A549 (cell line): ENCODE measurements at regions not wholly inside any gene's neighbourhood (a gene's known extent, or its start where the extent isn't known, plus 50 kb on each side); places are given as distances from the start of the nearest gene placed in this dataset.

Experiments used
- BHLHE40 ChIP-seq: IDR thresholded peaks from 2 replicates; pipeline ENCODE4 v1.6.1; 2012; ENCODE audit warnings: low read depth, low read length, inconsistent platforms
- CBX2 ChIP-seq: fragments of 200-600 bp; sonication (generic); IDR thresholded peaks from 2 replicates; pipeline ENCODE4 v1.6.1; 2016; ENCODE audit warnings: low read depth, mild to moderate bottlenecking, borderline replicate concordance
- CHD2 ChIP-seq: fragments of 150-350 bp; IDR thresholded peaks from 2 replicates; pipeline ENCODE4 v1.6.1; 2014; ENCODE audit warnings: low read length; ENCODE audit not compliant: partially characterized antibody
- CTCF ChIP-seq: fragments of >200 bp; sonication (Bioruptor Twin); formaldehyde crosslinking; IDR thresholded peaks from 3 replicates; pipeline ENCODE4 v1.5.1; 2016
- EP300 ChIP-seq, 2 experiments: fragments of >200 bp; sonication (Bioruptor Twin); formaldehyde crosslinking; IDR thresholded peaks; 2 replicates in 1 of 2; 3 replicates in 1 of 2; pipeline ENCODE4 v1.6.1; 2016 to 2017
- FOSL2 ChIP-seq, 2 experiments: fragments of 450-650 bp in 1 of 2; fragments of >200 bp in 1 of 2; sonication (Bioruptor Twin) in 1 of 2; formaldehyde crosslinking; IDR thresholded peaks; 2 replicates each; pipeline versions ENCODE4 v1.5.0 to v1.6.1; 2016 to 2020; ENCODE audit warnings: mild to moderate bottlenecking in 1 of 2, moderate library complexity in 1 of 2
- GATA3 ChIP-seq: IDR thresholded peaks from 2 replicates; pipeline ENCODE4 v1.6.1; 2012; ENCODE audit warnings: borderline replicate concordance
- JUN ChIP-seq, 2 experiments: fragments of >200 bp; sonication (Bioruptor Twin); formaldehyde crosslinking; IDR thresholded peaks; 2 replicates in 1 of 2; 3 replicates in 1 of 2; pipeline ENCODE4 v1.6.1; 2016 to 2017
- JUNB ChIP-seq: fragments of >200 bp; sonication (Bioruptor Twin); formaldehyde crosslinking; IDR thresholded peaks from 2 replicates; pipeline ENCODE4 v1.6.1; 2016
- KDM5A ChIP-seq: fragments of 200-600 bp; sonication (generic); IDR thresholded peaks from 2 replicates; pipeline ENCODE4 v1.6.1; 2016; ENCODE audit warnings: antibody characterized with exemption, mild to moderate bottlenecking
- NPAS2 ChIP-seq: fragments of 250-450 bp; sonication (Bioruptor Pico); IDR thresholded peaks from 2 replicates; pipeline ENCODE4 v1.8.0; 2022; ENCODE audit warnings: mild to moderate bottlenecking, moderate library complexity, borderline replicate concordance
- POLR2A ChIP-seq: IDR thresholded peaks from 2 replicates; pipeline ENCODE4 v1.6.1; 2012; ENCODE audit warnings: mild to moderate bottlenecking, low read length
- RAD21 ChIP-seq, 2 experiments: fragments of >200 bp in 1 of 2; sonication (Bioruptor Twin) in 1 of 2; formaldehyde crosslinking in 1 of 2; IDR thresholded peaks in 1 of 2; conservative IDR thresholded peaks in 1 of 2; 2 replicates in 1 of 2; 3 replicates in 1 of 2; pipeline ENCODE4 v1.6.1; 2012 to 2018; ENCODE audit warnings: inconsistent platforms in 1 of 2
- USF2 ChIP-seq: fragments of 450-650 bp; IDR thresholded peaks from 2 replicates; pipeline ENCODE4 v1.6.1; 2014; ENCODE audit warnings: antibody characterized with exemption

DNA sequence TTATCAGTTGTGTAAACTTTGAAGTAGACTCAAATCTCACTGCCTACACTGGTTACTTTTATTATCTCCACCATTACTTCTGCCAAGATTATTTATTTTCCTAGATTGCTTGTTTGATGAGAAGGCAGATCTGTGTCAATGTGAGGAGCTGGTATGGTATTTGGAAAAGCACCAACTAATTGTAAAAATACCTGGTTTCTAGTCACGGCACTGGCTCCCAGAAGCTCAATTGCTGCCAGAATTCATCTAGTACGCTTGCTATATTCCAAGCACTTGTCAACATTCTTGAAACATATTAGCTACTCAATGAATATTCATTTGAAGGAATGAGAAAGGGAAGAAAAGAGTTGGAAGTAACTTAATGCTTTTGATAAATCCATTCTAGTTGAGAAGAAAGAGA, 1376.8 kb upstream of the ADGRL3 start:
- TF ChIP-seq CTCF: no peak
- TF ChIP-seq GATA3: no peak
- no peak for TF ChIP-seq POLR2A
- no peak for TF ChIP-seq EP300 (IDR thresholded peaks at IDR 0.05)
- no peak for TF ChIP-seq USF2
- TF ChIP-seq BHLHE40: no peak
- TF ChIP-seq JUNB: no peak
- TF ChIP-seq JUN (IDR thresholded peaks at IDR 0.05): no peak
- no peak for TF ChIP-seq CHD2
- TF ChIP-seq NPAS2: no peak
- TF ChIP-seq KDM5A: no peak
- no peak for TF ChIP-seq CBX2
- no peak for TF ChIP-seq RAD21 (conservative IDR thresholded peaks at IDR 0.05 in 1 of 2, IDR thresholded peaks at IDR 0.05 in 1 of 2)
- no peak for TF ChIP-seq FOSL2 (IDR thresholded peaks at IDR 0.05)
- no peak for TF ChIP-seq FOSL2 (CRISPR knock-in tag; IDR thresholded peaks at IDR 0.05)
